ENCODE measurements at regions not wholly inside any gene's neighbourhood (a gene's known extent, or its start where the extent isn't known, plus 50 kb on each side); places are given as distances from the start of the nearest gene placed in this dataset.
"Not testable (repeated sequence)": the region's sequence is repeated elsewhere in the genome, so short reads cannot be mapped to it uniquely, and the experiment has no call there.

DNA sequence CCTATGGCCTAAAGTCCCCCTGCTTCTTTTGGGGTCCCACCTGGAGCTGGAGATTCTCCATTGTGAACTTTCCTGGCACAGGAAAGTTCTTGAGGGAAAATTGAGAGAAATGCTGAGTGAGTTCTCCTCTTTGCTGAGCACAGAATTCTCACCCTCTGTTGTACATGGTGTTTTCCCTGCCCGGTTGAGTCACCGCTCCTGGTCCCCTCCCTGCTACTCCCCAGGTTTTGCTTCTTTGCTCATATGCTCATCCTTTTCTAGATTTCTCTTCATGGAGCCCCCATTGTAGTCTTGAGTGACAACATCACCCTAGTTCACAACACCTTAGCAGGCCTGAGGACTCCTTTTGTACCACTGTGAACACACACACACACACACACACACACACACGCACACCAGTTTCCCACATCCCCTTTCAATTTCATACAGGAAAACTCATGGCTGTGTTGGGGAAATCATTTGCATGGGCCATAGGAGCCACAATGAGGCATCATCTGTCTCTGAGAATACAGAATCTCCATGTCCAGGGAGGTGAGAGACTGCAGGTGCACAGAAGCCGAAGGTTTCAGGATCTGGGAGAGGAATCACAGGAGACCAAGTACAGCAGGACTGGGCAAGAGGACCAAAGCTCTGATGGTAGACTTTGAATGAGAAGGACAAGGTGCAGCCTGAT, 585.3 kb downstream of the GOLGA6L6 start:
- H3K36me3 Mint-ChIP-seq (ENCODE audit: insufficient read depth, unreplicated experiment) = no peaks in the 10 kb centered on the region
- no peaks in the 10 kb centered on the region for H3K27me3 Mint-ChIP-seq (ENCODE audit: insufficient read depth, unreplicated experiment)
- CTCF ChIA-PET = no interaction called here
- BruUV-seq (replicated peaks) = no TSS peak
- TF ChIP-seq, protein P1, sequence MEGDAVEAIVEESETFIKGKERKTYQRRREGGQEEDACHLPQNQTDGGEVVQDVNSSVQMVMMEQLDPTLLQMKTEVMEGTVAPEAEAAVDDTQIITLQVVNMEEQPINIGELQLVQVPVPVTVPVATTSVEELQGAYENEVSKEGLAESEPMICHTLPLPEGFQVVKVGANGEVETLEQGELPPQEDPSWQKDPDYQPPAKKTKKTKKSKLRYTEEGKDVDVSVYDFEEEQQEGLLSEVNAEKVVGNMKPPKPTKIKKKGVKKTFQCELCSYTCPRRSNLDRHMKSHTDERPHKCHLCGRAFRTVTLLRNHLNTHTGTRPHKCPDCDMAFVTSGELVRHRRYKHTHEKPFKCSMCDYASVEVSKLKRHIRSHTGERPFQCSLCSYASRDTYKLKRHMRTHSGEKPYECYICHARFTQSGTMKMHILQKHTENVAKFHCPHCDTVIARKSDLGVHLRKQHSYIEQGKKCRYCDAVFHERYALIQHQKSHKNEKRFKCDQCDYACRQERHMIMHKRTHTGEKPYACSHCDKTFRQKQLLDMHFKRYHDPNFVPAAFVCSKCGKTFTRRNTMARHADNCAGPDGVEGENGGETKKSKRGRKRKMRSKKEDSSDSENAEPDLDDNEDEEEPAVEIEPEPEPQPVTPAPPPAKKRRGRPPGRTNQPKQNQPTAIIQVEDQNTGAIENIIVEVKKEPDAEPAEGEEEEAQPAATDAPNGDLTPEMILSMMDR (IDR thresholded peaks at IDR 0.05; ENCODE audit: unreplicated experiment) = no peak
- no peak overlapping the region for H3K27ac Mint-ChIP-seq (ENCODE audit: low read depth, unreplicated experiment)
- H3K9me3 Mint-ChIP-seq (ENCODE audit: unreplicated experiment) = no peaks in the 10 kb centered on the region
- H3K4me1 Mint-ChIP-seq (ENCODE audit: insufficient read depth, unreplicated experiment) = no peaks in the 10 kb centered on the region
- DNase-seq (ENCODE audit: unreplicated experiment) = no peak
- intact Hi-C loops (cut with micrococcal nuclease) = no loop called here
- no peak overlapping the region for H3K4me3 Mint-ChIP-seq (ENCODE audit: unreplicated experiment)
- POLR2A ChIA-PET = no interaction called here

DNA sequence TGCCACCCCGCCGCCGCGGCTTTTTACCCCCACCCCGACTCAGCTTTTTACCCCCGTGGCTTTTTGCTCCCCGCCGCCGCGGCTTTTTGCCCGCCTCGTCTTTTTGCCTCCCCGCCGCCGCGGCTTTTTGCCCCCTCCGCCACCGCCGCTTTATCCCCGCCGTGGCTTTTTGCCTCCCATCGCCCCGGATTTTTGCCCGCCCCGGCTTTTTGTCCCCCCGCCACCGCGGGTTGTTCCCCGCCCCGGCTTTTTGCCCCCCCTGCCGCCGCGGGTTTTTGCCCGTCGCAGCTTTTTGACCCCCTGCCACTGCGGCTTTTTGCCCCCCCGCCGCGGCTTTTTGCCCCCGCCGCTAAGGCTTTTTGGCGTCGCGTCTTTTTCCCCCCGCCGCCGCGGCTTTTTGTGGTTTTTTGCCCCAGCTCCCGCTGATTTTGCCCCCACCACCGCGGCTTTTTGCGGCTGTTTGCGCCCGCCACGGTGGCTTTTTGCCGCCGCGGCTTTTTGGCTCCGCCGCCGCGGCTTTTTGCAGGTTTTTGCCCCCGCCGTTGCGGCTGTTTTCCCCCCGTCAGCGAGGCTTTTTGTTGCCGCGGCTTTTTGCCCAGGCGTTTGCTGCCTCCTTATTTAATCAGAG, 597.2 kb downstream of the GOLGA6L6 start:
- Mint-ChIP-seq H3K4me3 (ENCODE audit: unreplicated experiment) (no peak overlapping the region), H3K9me3 (ENCODE audit: unreplicated experiment) (no peaks in the 10 kb centered on the region), H3K36me3 (ENCODE audit: insufficient read depth, unreplicated experiment) (no peaks in the 10 kb centered on the region), H3K27me3 (ENCODE audit: insufficient read depth, unreplicated experiment) (no peaks in the 10 kb centered on the region), H3K4me1 (ENCODE audit: insufficient read depth, unreplicated experiment) (no peaks in the 10 kb centered on the region), H3K27ac (ENCODE audit: low read depth, unreplicated experiment) (no peak overlapping the region)
- ChIA-PET CTCF (no interaction called here), POLR2A (no interaction called here)
- DNase-seq (ENCODE audit: unreplicated experiment) = no peak
- BruUV-seq (replicated peaks) = no TSS peak
- TF ChIP-seq, protein P1 (IDR thresholded peaks at IDR 0.05; ENCODE audit: unreplicated experiment) = no peak
- intact Hi-C loops (cut with micrococcal nuclease) = no loop called here

DNA sequence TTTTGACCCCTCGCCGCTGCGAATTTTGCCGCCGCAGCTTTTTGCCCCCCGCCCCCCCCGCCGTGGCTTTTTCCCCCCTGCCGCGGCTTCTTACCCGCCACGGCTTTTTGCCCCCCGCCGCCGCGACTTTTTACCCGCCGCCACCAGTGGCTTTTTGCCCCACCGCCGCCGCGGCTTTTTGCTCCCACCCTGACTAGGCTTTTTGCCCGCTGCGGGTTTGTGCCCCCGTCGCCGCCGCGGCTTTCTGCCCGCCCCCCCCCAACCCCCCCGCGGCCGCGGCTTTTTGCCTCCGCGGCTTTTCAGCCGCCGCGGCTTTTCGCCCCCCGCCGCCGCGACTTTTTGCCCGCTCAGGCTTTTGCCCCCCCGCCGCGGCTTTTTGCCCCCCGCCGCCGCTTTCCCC, 598.1 kb downstream of the GOLGA6L6 start:
- no peaks in the 10 kb centered on the region for H3K36me3 Mint-ChIP-seq (ENCODE audit: insufficient read depth, unreplicated experiment)
- no peak overlapping the region for H3K4me3 Mint-ChIP-seq (ENCODE audit: unreplicated experiment)
- no peaks in the 10 kb centered on the region for H3K27me3 Mint-ChIP-seq (ENCODE audit: insufficient read depth, unreplicated experiment)
- H3K27ac Mint-ChIP-seq (ENCODE audit: low read depth, unreplicated experiment) = no peak overlapping the region
- no peaks in the 10 kb centered on the region for H3K9me3 Mint-ChIP-seq (ENCODE audit: unreplicated experiment)
- intact Hi-C loops (cut with micrococcal nuclease) = no loop called here
- BruUV-seq (replicated peaks) = no TSS peak
- ChIA-PET POLR2A (no interaction called here), CTCF (no interaction called here)
- no peaks in the 10 kb centered on the region for H3K4me1 Mint-ChIP-seq (ENCODE audit: insufficient read depth, unreplicated experiment)
- TF ChIP-seq, protein P1 (IDR thresholded peaks at IDR 0.05; ENCODE audit: unreplicated experiment) = no peak
- DNase-seq (ENCODE audit: unreplicated experiment) = no peak

DNA sequence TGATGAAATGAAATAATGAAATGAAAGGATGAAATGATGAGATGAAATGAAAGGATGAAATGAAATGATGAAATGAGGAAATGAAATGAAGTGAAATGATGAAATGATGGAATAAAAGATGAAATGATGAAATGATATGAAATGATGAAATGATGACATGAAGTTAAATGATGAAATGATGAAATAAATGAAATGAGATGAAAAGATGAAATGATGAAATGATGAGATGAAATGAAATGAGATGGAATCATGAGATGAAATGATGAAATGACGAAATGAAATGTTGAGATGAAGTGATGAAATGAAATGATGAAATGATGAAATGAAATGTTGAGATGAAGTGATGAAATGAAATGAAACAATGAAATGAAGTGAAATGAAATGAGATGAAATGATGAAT, 638.3 kb downstream of the GOLGA6L6 start:
- peak; percentile 0 for DNase-seq (ENCODE audit: unreplicated experiment)
- POLR2A ChIA-PET; CTCF ChIA-PET; BruUV-seq (replicated peaks); H3K36me3 Mint-ChIP-seq (ENCODE audit: insufficient read depth, unreplicated experiment); H3K27me3 Mint-ChIP-seq (ENCODE audit: insufficient read depth, unreplicated experiment); intact Hi-C loops (cut with micrococcal nuclease); H3K4me1 Mint-ChIP-seq (ENCODE audit: insufficient read depth, unreplicated experiment); H3K4me3 Mint-ChIP-seq (ENCODE audit: unreplicated experiment); H3K27ac Mint-ChIP-seq (ENCODE audit: low read depth, unreplicated experiment): not testable (repeated sequence)
- H3K9me3 Mint-ChIP-seq (ENCODE audit: unreplicated experiment) = peaks cover 21% of the 10 kb centered on the region

DNA sequence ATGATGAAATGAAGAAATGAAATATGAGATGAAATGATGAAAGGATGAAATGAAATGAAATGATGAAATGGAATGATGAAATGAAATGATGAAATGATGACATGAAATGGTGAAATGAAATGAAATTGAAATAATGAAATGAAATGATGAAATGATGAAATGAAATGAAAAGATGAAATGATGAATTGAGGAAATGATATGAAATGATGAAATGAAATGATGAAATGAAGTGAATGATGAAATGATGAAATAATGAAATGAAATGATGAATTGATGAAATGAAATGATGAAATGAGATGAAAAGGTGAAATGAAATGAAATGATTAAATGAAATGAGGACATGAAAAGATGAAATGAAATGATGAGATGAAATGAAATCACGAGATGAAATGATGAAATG, 639.2 kb downstream of the GOLGA6L6 start:
- CTCF ChIA-PET; POLR2A ChIA-PET; BruUV-seq (replicated peaks); H3K27me3 Mint-ChIP-seq (ENCODE audit: insufficient read depth, unreplicated experiment); DNase-seq (ENCODE audit: unreplicated experiment); H3K4me1 Mint-ChIP-seq (ENCODE audit: insufficient read depth, unreplicated experiment); H3K4me3 Mint-ChIP-seq (ENCODE audit: unreplicated experiment); H3K36me3 Mint-ChIP-seq (ENCODE audit: insufficient read depth, unreplicated experiment); H3K27ac Mint-ChIP-seq (ENCODE audit: low read depth, unreplicated experiment); intact Hi-C loops (cut with micrococcal nuclease): not testable (repeated sequence)
- H3K9me3 Mint-ChIP-seq (ENCODE audit: unreplicated experiment) = peaks cover 21% of the 10 kb centered on the region

DNA sequence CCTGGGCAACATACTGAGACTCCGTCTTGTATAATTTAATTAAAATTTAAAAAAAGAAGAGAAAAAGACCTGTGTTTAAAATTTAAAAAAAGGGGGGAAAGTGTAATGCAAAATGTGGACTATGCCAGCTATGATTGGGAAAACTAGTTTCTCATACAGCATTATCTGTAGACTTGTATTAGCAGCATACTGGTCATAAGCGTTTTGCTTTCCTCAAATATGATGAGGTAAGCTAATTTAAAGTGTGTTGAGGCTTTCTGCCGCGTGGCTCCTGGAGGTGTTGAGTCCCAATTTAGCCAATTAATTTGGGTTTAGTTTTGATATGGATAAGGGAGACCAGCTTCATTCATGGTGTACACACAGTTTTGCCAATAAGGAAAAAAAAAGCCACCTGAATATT, 640.2 kb downstream of the GOLGA6L6 start:
- H3K27me3 Mint-ChIP-seq (ENCODE audit: insufficient read depth, unreplicated experiment); POLR2A ChIA-PET; H3K36me3 Mint-ChIP-seq (ENCODE audit: insufficient read depth, unreplicated experiment); BruUV-seq (replicated peaks); CTCF ChIA-PET; H3K4me1 Mint-ChIP-seq (ENCODE audit: insufficient read depth, unreplicated experiment); H3K4me3 Mint-ChIP-seq (ENCODE audit: unreplicated experiment); DNase-seq (ENCODE audit: unreplicated experiment); intact Hi-C loops (cut with micrococcal nuclease); H3K27ac Mint-ChIP-seq (ENCODE audit: low read depth, unreplicated experiment): not testable (repeated sequence)
- H3K9me3 Mint-ChIP-seq (ENCODE audit: unreplicated experiment) = peaks cover 21% of the 10 kb centered on the region
